Skin epidermis (tissue), 12 donors: ENCODE measurements at regions not wholly inside any gene's neighbourhood (a gene's known extent, or its start where the extent isn't known, plus 50 kb on each side); places are given as distances from the start of the nearest gene placed in this dataset.
"Not testable (repeated sequence)": the region's sequence is repeated elsewhere in the genome, so short reads cannot be mapped to it uniquely, and the experiment has no call there.

Source experiments
- H3K27ac ChIP-seq, 21 experiments: fragments of 200-600 bp; sonication (generic) in 11 of 21; one replicate each; pipeline ENCODE4 v1.5.0; 2020; ENCODE audit warnings: mild to moderate bottlenecking in 3 of 21, inconsistent platforms in 2 of 21, moderate library complexity in 2 of 21
- H3K4me3 ChIP-seq, 7 experiments: fragments of 200-600 bp; sonication (generic) in 2 of 7; one replicate each; pipeline ENCODE4 v1.5.0; 2020; ENCODE audit warnings: inconsistent platforms in 2 of 7, mild to moderate bottlenecking in 2 of 7, moderate library complexity in 1 of 7

DNA sequence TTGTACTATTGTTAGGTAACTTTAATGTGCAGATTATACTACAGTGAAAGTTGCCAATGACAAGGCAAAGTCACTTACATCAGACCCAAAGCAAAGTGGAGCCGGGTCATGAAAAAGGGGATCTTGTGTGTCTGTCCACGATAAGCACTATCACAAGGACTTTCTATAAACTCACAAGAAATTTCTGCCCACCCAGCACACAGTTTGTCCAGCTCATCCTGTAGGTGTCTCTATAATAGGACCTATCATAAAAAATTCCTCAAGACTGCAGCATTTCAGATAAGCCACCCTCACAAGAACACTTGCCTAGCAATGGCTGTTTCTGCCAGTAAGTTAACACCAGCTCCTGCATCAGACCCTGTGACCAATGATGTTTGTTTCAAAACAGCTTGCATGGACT, 335.9 kb downstream of the OR4F29 start:
- not testable (repeated sequence) for H3K27ac ChIP-seq, H3K4me3 ChIP-seq

GRCh38 chr1:104776-105175, 346.7 kb downstream of the OR4F29 start:
- H3K27ac ChIP-seq, H3K4me3 ChIP-seq: not testable (repeated sequence)

DNA sequence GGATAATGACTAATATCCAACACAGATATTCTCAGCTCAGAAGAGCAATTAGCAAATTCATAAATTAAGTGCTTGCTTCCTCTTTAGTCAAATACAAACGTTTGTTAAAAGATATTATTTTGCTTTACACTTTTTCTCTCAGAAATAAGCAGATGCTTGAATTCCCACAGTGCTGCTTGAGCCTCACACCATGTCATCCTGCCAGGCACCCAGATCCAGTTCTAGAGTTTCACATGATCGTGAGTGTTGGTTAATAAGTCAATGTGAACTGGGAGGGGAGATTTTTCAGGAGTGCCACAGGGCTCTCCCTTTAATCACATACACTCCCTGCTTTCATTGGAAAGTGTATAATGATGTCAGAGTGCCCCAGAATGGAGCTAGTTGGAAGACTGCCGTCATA, 352.0 kb downstream of the OR4F29 start:
- not testable (repeated sequence) for H3K4me3 ChIP-seq, H3K27ac ChIP-seq

DNA sequence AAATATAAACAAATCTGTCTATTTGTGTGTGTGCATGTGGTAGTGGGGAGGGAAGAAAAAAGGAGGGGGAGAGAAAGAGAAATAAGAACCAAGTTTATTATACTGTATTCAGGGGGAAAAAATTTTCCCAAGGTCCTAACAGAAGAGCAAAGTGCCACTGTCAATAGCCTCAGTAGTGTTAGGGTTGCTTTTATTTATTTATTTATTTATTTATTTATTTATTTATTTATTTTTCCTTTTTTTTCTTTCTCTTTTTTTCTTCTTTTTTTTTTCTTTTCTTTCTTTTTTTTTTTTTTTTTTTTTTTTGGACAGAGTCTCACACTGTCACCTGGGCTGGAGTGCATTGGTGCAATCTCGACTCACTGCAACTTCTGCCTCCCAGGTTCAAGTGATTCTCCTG, 352.7 kb downstream of the OR4F29 start:
- H3K4me3 ChIP-seq, H3K27ac ChIP-seq: not testable (repeated sequence)

DNA sequence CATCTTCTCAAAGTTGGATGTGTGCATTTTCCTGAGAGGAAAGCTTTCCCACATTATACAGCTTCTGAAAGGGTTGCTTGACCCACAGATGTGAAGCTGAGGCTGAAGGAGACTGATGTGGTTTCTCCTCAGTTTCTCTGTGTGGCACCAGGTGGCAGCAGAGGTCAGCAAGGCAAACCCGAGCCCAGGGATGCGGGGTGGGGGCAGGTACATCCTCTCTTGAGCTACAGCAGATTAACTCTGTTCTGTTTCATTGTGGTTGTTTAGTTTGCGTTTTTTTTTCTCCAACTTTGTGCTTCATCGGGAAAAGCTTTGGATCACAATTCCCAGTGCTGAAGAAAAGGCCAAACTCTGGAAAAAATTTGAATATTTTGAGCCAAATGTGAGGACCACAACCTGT, 360.2 kb downstream of the OR4F29 start:
- not testable (repeated sequence) for H3K27ac ChIP-seq, H3K4me3 ChIP-seq

DNA sequence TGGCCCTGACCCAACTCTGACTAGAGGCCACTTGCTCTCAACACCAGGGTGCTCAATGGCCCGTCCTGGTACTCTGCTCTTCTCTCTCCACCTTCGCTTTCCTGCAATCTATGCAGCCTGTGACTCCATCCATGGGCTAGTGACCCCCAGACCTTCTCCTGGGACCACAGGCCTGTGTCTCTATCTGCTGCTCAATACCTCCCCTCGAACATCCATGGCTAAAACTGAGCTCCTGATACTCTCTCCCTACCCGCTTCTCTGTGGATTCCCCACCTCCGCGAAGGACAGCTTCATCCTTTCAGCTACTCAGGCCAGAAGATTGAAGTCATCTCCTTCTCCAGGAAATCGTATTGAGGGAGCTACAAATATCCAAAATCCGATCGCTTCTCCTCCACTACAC, 363.4 kb downstream of the OR4F29 start:
- H3K27ac ChIP-seq, H3K4me3 ChIP-seq: not testable (repeated sequence)

DNA sequence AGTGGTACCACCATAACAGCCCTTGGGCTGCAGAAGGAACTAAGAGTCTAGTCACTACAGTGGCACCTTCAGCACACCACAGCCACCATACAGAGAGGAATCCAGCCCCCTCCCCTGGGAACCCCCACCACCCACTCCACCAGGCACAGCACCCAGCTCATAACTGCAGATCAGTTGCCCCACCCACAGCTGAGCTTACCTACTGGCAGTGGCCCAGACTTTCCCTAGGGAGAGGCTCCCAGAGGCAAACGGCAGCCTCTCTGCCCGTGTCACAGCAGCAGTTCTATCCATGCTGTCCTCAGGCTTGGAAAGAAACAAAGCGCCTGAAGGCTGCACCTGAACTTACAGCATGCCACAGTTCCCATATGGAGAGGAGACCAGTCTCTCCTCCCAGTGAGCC, 372.3 kb downstream of the OR4F29 start:
- not testable (repeated sequence) for H3K4me3 ChIP-seq, H3K27ac ChIP-seq

DNA sequence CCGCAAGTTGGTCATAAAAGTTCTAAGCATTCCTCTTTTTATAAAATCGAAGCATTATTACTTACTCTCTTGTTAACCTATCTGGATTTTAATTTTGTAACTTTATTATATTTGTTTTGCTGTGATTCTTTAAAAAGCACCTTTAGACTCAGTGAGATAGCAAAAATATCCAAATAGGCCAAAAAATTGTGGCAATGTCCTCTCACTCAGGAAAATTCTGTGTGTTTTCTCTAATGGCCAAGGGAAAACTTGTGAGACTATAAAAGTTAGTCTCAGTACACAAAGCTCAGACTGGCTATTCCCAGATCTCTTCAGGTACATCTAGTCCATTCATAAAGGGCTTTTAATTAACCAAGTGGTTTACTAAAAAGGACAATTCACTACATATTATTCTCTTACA, 386.4 kb downstream of the OR4F29 start, which contains the start of gene OR4F5:
TSS of gene OR4F5 (plus strand) at position 301 of the 400 bp plus-strand sequence.
- H3K4me3 ChIP-seq, H3K27ac ChIP-seq: not testable (repeated sequence)

- H3K27ac ChIP-seq, H3K4me3 ChIP-seq: not testable (repeated sequence)
Measured at GRCh38 chr1:56014-56531, 395.4 kb downstream of the OR4F29 start.

DNA sequence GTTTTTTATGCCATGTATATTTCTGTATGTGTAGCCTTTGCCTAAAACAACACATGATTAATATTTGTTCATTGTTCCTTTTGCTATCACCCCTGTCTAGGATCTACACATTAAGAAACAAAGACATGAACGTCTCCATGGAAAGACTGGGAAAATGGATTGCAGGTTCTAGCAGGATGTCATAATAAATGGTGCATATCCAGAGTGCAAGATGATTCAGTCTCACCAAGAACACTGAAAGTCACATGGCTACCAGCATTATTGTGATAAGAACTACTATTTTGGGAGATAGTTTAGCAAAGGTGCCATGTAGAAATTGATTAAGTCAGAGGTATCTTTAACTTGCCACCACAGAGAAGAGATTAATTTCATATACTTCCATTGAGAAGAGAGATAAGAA, 398.3 kb downstream of the OR4F29 start:
- not testable (repeated sequence) for H3K4me3 ChIP-seq, H3K27ac ChIP-seq

- H3K27ac ChIP-seq, H3K4me3 ChIP-seq: not testable (repeated sequence)
Measured at GRCh38 chr1:41965-42466, 409.5 kb downstream of the OR4F29 start.

- H3K4me3 ChIP-seq, H3K27ac ChIP-seq: not testable (repeated sequence)
Measured at GRCh38 chr1:41197-41596, 410.3 kb downstream of the OR4F29 start.

GRCh38 chr1:29183-29582, 422.3 kb downstream of the OR4F29 start:
- not testable (repeated sequence) for H3K4me3 ChIP-seq, H3K27ac ChIP-seq

DNA sequence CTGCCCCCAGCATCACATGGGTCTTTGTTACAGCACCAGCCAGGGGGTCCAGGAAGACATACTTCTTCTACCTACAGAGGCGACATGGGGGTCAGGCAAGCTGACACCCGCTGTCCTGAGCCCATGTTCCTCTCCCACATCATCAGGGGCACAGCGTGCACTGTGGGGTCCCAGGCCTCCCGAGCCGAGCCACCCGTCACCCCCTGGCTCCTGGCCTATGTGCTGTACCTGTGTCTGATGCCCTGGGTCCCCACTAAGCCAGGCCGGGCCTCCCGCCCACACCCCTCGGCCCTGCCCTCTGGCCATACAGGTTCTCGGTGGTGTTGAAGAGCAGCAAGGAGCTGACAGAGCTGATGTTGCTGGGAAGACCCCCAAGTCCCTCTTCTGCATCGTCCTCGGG, 434.2 kb downstream of the OR4F29 start:
- H3K27ac ChIP-seq, H3K4me3 ChIP-seq: not testable (repeated sequence)

DNA sequence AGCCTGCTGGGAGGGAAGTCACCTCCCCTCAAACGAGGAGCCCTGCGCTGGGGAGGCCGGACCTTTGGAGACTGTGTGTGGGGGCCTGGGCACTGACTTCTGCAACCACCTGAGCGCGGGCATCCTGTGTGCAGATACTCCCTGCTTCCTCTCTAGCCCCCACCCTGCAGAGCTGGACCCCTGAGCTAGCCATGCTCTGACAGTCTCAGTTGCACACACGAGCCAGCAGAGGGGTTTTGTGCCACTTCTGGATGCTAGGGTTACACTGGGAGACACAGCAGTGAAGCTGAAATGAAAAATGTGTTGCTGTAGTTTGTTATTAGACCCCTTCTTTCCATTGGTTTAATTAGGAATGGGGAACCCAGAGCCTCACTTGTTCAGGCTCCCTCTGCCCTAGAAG, 435.5 kb downstream of the OR4F29 start:
- H3K27ac ChIP-seq, H3K4me3 ChIP-seq: not testable (repeated sequence)

- not testable (repeated sequence) for H3K4me3 ChIP-seq, H3K27ac ChIP-seq
Measured at GRCh38 chr1:9941-10717, 441.3 kb downstream of the OR4F29 start.
